ENCODE measurements at regions not wholly inside any gene's neighbourhood (a gene's known extent, or its start where the extent isn't known, plus 50 kb on each side); places are given as distances from the start of the nearest gene placed in this dataset.

DNA sequence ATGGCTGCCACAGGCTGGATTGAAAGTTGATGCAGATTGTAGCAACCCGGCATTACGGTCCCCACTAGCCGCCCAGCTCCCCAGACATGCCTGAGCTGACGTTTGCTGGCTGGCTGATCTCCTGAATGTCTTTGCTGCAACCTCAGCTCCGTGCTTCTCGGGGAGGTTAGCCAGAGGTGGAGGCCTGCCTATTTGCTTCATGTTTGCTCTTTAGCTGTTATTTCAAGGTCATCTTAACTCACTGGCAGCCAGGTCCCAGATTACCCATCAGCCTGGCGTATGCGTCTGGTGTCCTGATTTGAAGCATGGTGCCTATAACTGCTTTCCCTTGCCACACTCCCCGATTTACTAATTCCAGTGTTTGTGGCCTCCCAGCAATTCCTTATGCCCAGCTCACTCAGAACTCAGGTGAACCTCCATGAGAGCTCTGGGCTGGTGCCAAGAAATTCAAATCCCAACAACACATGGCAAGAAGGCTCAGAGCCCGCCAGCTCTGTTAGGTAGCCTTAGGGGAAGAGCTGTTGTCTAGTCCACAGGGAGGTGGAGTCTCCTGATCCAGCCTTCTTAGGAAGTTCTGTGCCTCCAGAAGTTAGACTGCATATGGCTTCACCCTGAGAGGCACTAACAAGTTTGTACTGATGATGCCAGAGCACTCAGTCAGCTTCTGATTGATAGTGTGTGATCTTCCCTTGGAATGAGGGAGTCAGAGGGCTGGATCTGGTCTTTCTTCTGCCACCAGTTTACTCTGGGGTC, 69.7 kb upstream of the EXOC4 start (continued):
- TF ChIP-seq ZBTB40 (IDR thresholded peaks at IDR 0.05; ENCODE audit: borderline replicate concordance), result no peak

GRCh38 chr7:133183969-133184368, 68.9 kb upstream of the EXOC4 start:
- BruUV-seq (replicated peaks), result no TSS peak
- intact Hi-C loops (cut with micrococcal nuclease; ENCODE audit: unreplicated experiment) (no loop called here), in situ Hi-C loops (cut with MboI) (no loop called here)
- no peak for FAIRE-seq
- Histone ChIP-seq H3K27ac (ENCODE audit: control insufficient read depth, insufficient read depth) (no peak overlapping the region), H3K27me3 (replicated peaks in 1 of 2; ENCODE audit: control insufficient read depth in 2 of 2, insufficient read depth in 2 of 2, low read length in 1 of 2) (no peaks in the 10 kb centered on the region; a peak in 1 of 4 replicates), H4K20me1 (ENCODE audit: control insufficient read depth, insufficient read depth) (no peaks in the 10 kb centered on the region), H3K9me3 (replicated peaks; ENCODE audit: control insufficient read depth, insufficient read depth, low read length) (no peaks in the 10 kb centered on the region), H3K4me3 (no peak overlapping the region), H3K4me1 (ENCODE audit: control insufficient read depth, insufficient read depth, low read length) (no peaks in the 10 kb centered on the region), H3K36me3 (ENCODE audit: control insufficient read depth in 2 of 2, insufficient read depth in 2 of 2, low read length in 1 of 2) (no peaks in the 10 kb centered on the region), H3K79me2 (ENCODE audit: control insufficient read depth, insufficient read depth, low read length) (no peaks in the 10 kb centered on the region), H2AFZ (ENCODE audit: control insufficient read depth, low read depth, low read length) (no peak overlapping the region), H3K4me2 (ENCODE audit: control insufficient read depth, insufficient read depth) (no peak overlapping the region), H3K9ac (ENCODE audit: control insufficient read depth, insufficient read depth, low read length) (no peak overlapping the region)
- RAD21 ChIA-PET (ENCODE audit: unreplicated experiment), result no interaction called here
- no peak for ATAC-seq
- 0% methylated on average over 2 of the region's 2 CpGs for WGBS (ENCODE audit: insufficient coverage, insufficient replicate concordance, low lambda C conversion rate, missing lambda C conversion rate)
- no peak for DNase-seq (ENCODE audit: low read depth, low spot score)
- SMC1A ChIA-PET (ENCODE audit: uncharacterized antibody, unreplicated experiment), result no interaction called here
- POLR2A ChIA-PET, result no interaction called here
- CTCF ChIA-PET, result no interaction called here
- TF ChIP-seq CUX1 (IDR thresholded peaks at IDR 0.05; ENCODE audit: insufficient replicate concordance, low read depth, low read length) (no peak), TCF3 (IDR thresholded peaks at IDR 0.05; ENCODE audit: borderline replicate concordance, insufficient read depth, low read depth, low read length) (no peak), BHLHE40 (IDR thresholded peaks at IDR 0.05; ENCODE audit: borderline replicate concordance in 1 of 2, low read depth in 2 of 2, low read length in 1 of 2) (no peak), EED (IDR thresholded peaks at IDR 0.05; ENCODE audit: low read depth) (no peak), ZBED1 (IDR thresholded peaks at IDR 0.05; ENCODE audit: borderline replicate concordance) (no peak), SMAD5 (IDR thresholded peaks at IDR 0.05; ENCODE audit: low read depth) (no peak), HCFC1 (IDR thresholded peaks at IDR 0.05; ENCODE audit: low read length) (no peak)
- TF ChIP-seq, protein P1, sequence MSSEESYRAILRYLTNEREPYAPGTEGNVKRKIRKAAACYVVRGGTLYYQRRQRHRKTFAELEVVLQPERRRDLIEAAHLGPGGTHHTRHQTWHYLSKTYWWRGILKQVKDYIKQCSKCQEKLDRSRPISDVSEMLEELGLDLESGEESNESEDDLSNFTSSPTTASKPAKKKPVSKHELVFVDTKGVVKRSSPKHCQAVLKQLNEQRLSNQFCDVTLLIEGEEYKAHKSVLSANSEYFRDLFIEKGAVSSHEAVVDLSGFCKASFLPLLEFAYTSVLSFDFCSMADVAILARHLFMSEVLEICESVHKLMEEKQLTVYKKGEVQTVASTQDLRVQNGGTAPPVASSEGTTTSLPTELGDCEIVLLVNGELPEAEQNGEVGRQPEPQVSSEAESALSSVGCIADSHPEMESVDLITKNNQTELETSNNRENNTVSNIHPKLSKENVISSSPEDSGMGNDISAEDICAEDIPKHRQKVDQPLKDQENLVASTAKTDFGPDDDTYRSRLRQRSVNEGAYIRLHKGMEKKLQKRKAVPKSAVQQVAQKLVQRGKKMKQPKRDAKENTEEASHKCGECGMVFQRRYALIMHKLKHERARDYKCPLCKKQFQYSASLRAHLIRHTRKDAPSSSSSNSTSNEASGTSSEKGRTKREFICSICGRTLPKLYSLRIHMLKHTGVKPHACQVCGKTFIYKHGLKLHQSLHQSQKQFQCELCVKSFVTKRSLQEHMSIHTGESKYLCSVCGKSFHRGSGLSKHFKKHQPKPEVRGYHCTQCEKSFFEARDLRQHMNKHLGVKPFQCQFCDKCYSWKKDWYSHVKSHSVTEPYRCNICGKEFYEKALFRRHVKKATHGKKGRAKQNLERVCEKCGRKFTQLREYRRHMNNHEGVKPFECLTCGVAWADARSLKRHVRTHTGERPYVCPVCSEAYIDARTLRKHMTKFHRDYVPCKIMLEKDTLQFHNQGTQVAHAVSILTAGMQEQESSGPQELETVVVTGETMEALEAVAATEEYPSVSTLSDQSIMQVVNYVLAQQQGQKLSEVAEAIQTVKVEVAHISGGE (CRISPR knock-in tag; IDR thresholded peaks at IDR 0.05), result no peak

Data from GM12878 (cell line).